Endodermal cell (in vitro differentiated cells): ENCODE measurements at regions not wholly inside any gene's neighbourhood (a gene's known extent, or its start where the extent isn't known, plus 50 kb on each side); places are given as distances from the start of the nearest gene placed in this dataset.
A peak's percentile ranks its signal among the peaks of the same experiment; 100 is the strongest.

Experiments used
- DNase-seq: peaks from one replicate; pipeline ENCODE4 v3.0.0-alpha.2; 2017
- H3K27ac ChIP-seq: 2 replicates; pipeline ENCODE4 v1.5.1; 2013; ENCODE audit warnings: mild to moderate bottlenecking, low read depth, low read length, moderate library complexity
- H3K27me3 ChIP-seq: 2 replicates; pipeline ENCODE4 v1.6.1; 2013; ENCODE audit warnings: mild to moderate bottlenecking, low read length, moderate library complexity; ENCODE audit not compliant: insufficient read depth, control insufficient read depth, poor library complexity, severe bottlenecking
- H3K36me3 ChIP-seq: 2 replicates; pipeline ENCODE4 v1.7.0; 2013; ENCODE audit warnings: mild to moderate bottlenecking, low read length, moderate library complexity; ENCODE audit not compliant: control insufficient read depth, insufficient read depth
- H3K4me1 ChIP-seq: one replicate; pipeline ENCODE4 v1.7.0; 2013; ENCODE audit warnings: low read length; ENCODE audit not compliant: control insufficient read depth, insufficient read depth
- H3K4me3 ChIP-seq: 2 replicates; pipeline ENCODE4 v1.5.1; 2013; ENCODE audit warnings: mild to moderate bottlenecking, low read length, moderate library complexity
- H3K9ac ChIP-seq: 2 replicates; pipeline ENCODE4 v1.6.1; 2013; ENCODE audit warnings: mild to moderate bottlenecking, low read length, moderate library complexity; ENCODE audit not compliant: poor library complexity, severe bottlenecking; ENCODE audit errors: extremely low read depth
- H3K9me3 ChIP-seq: 2 replicates; pipeline ENCODE4 v1.6.1; 2013; ENCODE audit warnings: mild to moderate bottlenecking, low read length, moderate library complexity; ENCODE audit not compliant: control insufficient read depth
- H3K27ac Mint-ChIP-seq: 2 replicates; pipeline ENCODE4 v1.8.0; 2020; ENCODE audit warnings: mixed read lengths
- H3K27me3 Mint-ChIP-seq: 2 replicates; pipeline ENCODE4 v1.8.0; 2021; ENCODE audit warnings: mild to moderate bottlenecking, mixed read lengths; ENCODE audit not compliant: insufficient read depth
- H3K36me3 Mint-ChIP-seq: 2 replicates; pipeline ENCODE4 v1.8.0; 2020; ENCODE audit warnings: low read depth, mixed read lengths
- H3K4me1 Mint-ChIP-seq: 2 replicates; pipeline ENCODE4 v1.8.0; 2020; ENCODE audit warnings: mixed read lengths
- H3K4me3 Mint-ChIP-seq: 2 replicates; pipeline ENCODE4 v1.8.0; 2020; ENCODE audit warnings: mild to moderate bottlenecking, moderate library complexity, mixed read lengths
- H3K9me3 Mint-ChIP-seq: 2 replicates; pipeline ENCODE4 v1.8.0; 2020; ENCODE audit warnings: mild to moderate bottlenecking, mixed read lengths
- WGBS, 2 experiments: methylation state at CpG; one replicate each; pipeline versions ENCODE4 v1.1.5 to v1.1.7; 2013; ENCODE audit warnings: missing lambda C conversion rate in 2 of 2, mixed read lengths in 1 of 2; ENCODE audit not compliant: insufficient coverage in 1 of 2, insufficient read length in 1 of 2; 5-methylcytosine and 5-hydroxymethylcytosine counted together
- TF ChIP-seq, protein P1 (sequence below): fragments of 200-600 bp; sonication (generic); conservative IDR thresholded peaks from 2 replicates; pipeline ENCODE4 v1.5.0; 2021; ENCODE audit warnings: antibody characterized with exemption, mild to moderate bottlenecking

- peaks cover 28% of the 10 kb centered on the region for H3K4me1 Mint-ChIP-seq
- H3K9ac ChIP-seq, result no peak overlapping the region
- TF ChIP-seq, protein P1, sequence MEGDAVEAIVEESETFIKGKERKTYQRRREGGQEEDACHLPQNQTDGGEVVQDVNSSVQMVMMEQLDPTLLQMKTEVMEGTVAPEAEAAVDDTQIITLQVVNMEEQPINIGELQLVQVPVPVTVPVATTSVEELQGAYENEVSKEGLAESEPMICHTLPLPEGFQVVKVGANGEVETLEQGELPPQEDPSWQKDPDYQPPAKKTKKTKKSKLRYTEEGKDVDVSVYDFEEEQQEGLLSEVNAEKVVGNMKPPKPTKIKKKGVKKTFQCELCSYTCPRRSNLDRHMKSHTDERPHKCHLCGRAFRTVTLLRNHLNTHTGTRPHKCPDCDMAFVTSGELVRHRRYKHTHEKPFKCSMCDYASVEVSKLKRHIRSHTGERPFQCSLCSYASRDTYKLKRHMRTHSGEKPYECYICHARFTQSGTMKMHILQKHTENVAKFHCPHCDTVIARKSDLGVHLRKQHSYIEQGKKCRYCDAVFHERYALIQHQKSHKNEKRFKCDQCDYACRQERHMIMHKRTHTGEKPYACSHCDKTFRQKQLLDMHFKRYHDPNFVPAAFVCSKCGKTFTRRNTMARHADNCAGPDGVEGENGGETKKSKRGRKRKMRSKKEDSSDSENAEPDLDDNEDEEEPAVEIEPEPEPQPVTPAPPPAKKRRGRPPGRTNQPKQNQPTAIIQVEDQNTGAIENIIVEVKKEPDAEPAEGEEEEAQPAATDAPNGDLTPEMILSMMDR, result peak; percentile 99
- H3K36me3 Mint-ChIP-seq, result no peaks in the 10 kb centered on the region
- H3K9me3 ChIP-seq, result no peaks in the 10 kb centered on the region
- H3K4me3 Mint-ChIP-seq, result no peak overlapping the region
- peaks cover 45% of the 10 kb centered on the region for H3K27me3 Mint-ChIP-seq
- H3K27ac Mint-ChIP-seq, result no peak overlapping the region
- H3K9me3 Mint-ChIP-seq, result no peaks in the 10 kb centered on the region
- peaks cover 21% of the 10 kb centered on the region for H3K4me1 ChIP-seq
- no peak overlapping the region for H3K4me3 ChIP-seq
- H3K27me3 ChIP-seq, result peaks cover 31% of the 10 kb centered on the region
- no peak overlapping the region for H3K27ac ChIP-seq
- H3K36me3 ChIP-seq, result no peaks in the 10 kb centered on the region
- DNase-seq, result peak; percentile 96
- 22 to 39% methylated on average over 9 to 13 of the region's 13 CpGs for WGBS, 2 experiments
Observed at GRCh38 chr11:119533921-119534736, 111.2 kb upstream of the THY1 start.

DNA sequence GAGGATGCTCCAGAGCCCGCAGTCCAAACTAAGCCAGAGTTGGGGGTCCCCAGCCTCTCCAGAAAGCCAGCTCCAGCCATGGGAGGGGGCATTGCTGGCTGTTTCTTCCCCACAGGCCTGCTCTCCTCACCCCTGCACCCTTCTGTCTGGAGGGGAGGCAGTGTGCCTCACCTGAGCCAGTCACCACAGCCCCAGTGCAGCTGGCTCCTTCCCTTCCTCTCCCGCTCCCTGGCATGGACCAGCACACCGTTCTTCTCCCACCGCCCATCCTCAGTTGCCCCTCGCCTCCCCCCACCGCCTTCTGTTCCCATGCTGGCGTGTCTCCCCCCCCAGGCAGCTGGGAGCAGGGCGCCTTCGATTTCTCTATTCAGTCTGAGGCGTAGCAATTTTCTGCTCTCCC lies 110.5 kb upstream of the THY1 start:
- Mint-ChIP-seq H3K9me3 (no peaks in the 10 kb centered on the region), H3K4me3 (no peak overlapping the region), H3K27me3 (peaks cover 51% of the 10 kb centered on the region), H3K4me1 (peaks cover 28% of the 10 kb centered on the region), H3K27ac (no peak overlapping the region), H3K36me3 (no peaks in the 10 kb centered on the region)
- Histone ChIP-seq H3K9ac (no peak overlapping the region), H3K27me3 (peaks cover 37% of the 10 kb centered on the region), H3K9me3 (no peaks in the 10 kb centered on the region), H3K4me3 (no peak overlapping the region), H3K36me3 (no peaks in the 10 kb centered on the region), H3K27ac (no peak overlapping the region), H3K4me1 (peaks cover 21% of the 10 kb centered on the region)
- DNase-seq, result no peak
- TF ChIP-seq, protein P1, result no peak
- 80 to 82% methylated on average over 6 to 10 of the region's 10 CpGs for WGBS, 2 experiments

DNA sequence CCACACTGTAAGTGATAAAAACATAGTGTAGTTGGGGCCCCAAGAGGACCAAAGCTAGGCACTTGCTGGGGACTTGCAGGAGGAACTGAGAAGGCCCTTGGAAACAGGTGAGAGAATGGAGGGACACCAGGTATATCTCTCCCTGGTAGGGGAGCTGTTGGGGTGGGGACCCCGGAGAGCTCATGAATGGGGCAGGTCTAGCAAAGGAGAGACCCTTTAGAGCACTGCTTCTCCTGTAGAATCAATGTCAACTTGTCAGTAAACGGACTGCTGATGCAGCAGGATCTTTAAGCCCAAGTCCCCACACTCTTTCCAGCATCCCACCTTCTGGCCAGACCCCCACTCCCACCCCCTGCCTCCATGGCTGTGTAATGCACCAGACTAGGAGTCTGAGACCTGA lies 109.6 kb upstream of the THY1 start:
- no peak overlapping the region for H3K27ac Mint-ChIP-seq
- TF ChIP-seq, protein P1, result no peak
- peaks cover 25% of the 10 kb centered on the region for H3K4me1 Mint-ChIP-seq
- Histone ChIP-seq H3K27me3 (peaks cover 40% of the 10 kb centered on the region), H3K9ac (no peak overlapping the region), H3K36me3 (no peaks in the 10 kb centered on the region), H3K4me1 (peaks cover 20% of the 10 kb centered on the region), H3K9me3 (no peaks in the 10 kb centered on the region), H3K27ac (no peak overlapping the region), H3K4me3 (no peak overlapping the region)
- peaks cover 54% of the 10 kb centered on the region for H3K27me3 Mint-ChIP-seq
- H3K9me3 Mint-ChIP-seq, result no peaks in the 10 kb centered on the region
- 83 to 92% methylated on average over 1 to 2 of the region's 2 CpGs for WGBS, 2 experiments
- no peak overlapping the region for H3K4me3 Mint-ChIP-seq
- peak; percentile 28 for DNase-seq
- H3K36me3 Mint-ChIP-seq, result no peaks in the 10 kb centered on the region
